ENCODE measurements at regions not wholly inside any gene's neighbourhood (a gene's known extent, or its start where the extent isn't known, plus 50 kb on each side); places are given as distances from the start of the nearest gene placed in this dataset.

DNA sequence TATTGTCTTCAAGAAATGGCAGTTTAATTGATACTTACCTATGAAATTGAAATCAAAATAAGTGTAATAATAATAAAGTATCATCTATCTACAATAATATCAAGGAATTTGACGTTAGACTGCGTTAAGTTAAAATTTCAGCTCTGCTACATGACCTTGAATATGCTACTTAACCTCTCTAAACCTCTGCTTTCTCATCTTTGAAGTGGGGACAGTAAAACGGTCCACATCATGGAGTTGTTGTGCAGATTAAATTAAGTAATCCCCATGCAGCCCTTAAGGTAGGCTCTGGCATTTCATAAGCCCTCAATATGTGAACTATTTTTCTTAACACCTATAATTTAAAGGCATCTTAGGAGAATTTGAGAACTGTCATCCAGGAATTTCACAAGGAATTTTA, 252.4 kb upstream of the PHF14 start:
- TF ChIP-seq POLR2AphosphoS5 (IDR thresholded peaks at IDR 0.05) (no peak), TAF1 (IDR thresholded peaks at IDR 0.05; ENCODE audit: low read depth) (no peak), RAD21 (conservative IDR thresholded peaks at IDR 0.05) (no peak), EZH2 (IDR thresholded peaks at IDR 0.05; ENCODE audit: borderline replicate concordance, insufficient read depth, low read length, poor library complexity, severe bottlenecking) (no peak), SMC3 (conservative IDR thresholded peaks at IDR 0.05; ENCODE audit: poor library complexity) (no peak), EP300 (conservative IDR thresholded peaks at IDR 0.05; ENCODE audit: poor library complexity, severe bottlenecking) (no peak), MXI1 (conservative IDR thresholded peaks at IDR 0.05; ENCODE audit: poor library complexity, severe bottlenecking) (no peak)
- TF ChIP-seq, protein P1, sequence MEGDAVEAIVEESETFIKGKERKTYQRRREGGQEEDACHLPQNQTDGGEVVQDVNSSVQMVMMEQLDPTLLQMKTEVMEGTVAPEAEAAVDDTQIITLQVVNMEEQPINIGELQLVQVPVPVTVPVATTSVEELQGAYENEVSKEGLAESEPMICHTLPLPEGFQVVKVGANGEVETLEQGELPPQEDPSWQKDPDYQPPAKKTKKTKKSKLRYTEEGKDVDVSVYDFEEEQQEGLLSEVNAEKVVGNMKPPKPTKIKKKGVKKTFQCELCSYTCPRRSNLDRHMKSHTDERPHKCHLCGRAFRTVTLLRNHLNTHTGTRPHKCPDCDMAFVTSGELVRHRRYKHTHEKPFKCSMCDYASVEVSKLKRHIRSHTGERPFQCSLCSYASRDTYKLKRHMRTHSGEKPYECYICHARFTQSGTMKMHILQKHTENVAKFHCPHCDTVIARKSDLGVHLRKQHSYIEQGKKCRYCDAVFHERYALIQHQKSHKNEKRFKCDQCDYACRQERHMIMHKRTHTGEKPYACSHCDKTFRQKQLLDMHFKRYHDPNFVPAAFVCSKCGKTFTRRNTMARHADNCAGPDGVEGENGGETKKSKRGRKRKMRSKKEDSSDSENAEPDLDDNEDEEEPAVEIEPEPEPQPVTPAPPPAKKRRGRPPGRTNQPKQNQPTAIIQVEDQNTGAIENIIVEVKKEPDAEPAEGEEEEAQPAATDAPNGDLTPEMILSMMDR (IDR thresholded peaks at IDR 0.05; ENCODE audit: poor library complexity, severe bottlenecking): no peak
- TF ChIP-seq, protein P2, sequence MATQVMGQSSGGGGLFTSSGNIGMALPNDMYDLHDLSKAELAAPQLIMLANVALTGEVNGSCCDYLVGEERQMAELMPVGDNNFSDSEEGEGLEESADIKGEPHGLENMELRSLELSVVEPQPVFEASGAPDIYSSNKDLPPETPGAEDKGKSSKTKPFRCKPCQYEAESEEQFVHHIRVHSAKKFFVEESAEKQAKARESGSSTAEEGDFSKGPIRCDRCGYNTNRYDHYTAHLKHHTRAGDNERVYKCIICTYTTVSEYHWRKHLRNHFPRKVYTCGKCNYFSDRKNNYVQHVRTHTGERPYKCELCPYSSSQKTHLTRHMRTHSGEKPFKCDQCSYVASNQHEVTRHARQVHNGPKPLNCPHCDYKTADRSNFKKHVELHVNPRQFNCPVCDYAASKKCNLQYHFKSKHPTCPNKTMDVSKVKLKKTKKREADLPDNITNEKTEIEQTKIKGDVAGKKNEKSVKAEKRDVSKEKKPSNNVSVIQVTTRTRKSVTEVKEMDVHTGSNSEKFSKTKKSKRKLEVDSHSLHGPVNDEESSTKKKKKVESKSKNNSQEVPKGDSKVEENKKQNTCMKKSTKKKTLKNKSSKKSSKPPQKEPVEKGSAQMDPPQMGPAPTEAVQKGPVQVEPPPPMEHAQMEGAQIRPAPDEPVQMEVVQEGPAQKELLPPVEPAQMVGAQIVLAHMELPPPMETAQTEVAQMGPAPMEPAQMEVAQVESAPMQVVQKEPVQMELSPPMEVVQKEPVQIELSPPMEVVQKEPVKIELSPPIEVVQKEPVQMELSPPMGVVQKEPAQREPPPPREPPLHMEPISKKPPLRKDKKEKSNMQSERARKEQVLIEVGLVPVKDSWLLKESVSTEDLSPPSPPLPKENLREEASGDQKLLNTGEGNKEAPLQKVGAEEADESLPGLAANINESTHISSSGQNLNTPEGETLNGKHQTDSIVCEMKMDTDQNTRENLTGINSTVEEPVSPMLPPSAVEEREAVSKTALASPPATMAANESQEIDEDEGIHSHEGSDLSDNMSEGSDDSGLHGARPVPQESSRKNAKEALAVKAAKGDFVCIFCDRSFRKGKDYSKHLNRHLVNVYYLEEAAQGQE (IDR thresholded peaks at IDR 0.05; ENCODE audit: borderline replicate concordance): no peak
- no peaks in the 10 kb centered on the region for H3K9me3 ChIP-seq (ENCODE audit: low read length)
- H3K4me2 ChIP-seq (ENCODE audit: low read length): no peak overlapping the region
- no peaks in the 10 kb centered on the region for H3K27me3 ChIP-seq (ENCODE audit: insufficient read depth, low read depth, low read length)
- H2AFZ ChIP-seq (ENCODE audit: low read depth, low read length): no peak overlapping the region
- H3K9ac ChIP-seq (ENCODE audit: low read length): no peak overlapping the region
- H4K20me1 ChIP-seq (ENCODE audit: insufficient read depth): no peaks in the 10 kb centered on the region
- H3K79me2 ChIP-seq (replicated peaks; ENCODE audit: insufficient read depth, low read length): no peaks in the 10 kb centered on the region
- no peak overlapping the region for H3K27ac ChIP-seq (ENCODE audit: low read length)
- H3K9me2 ChIP-seq (ENCODE audit: insufficient read depth, low read length): no peaks in the 10 kb centered on the region
- no peaks in the 10 kb centered on the region for H3F3A ChIP-seq (ENCODE audit: insufficient read depth, low read length, poor library complexity, severe bottlenecking)
- no peak overlapping the region for H3K4me3 ChIP-seq (ENCODE audit: low read length)
- H3K36me3 ChIP-seq (ENCODE audit: insufficient read depth, low read length): no peaks in the 10 kb centered on the region

DNA sequence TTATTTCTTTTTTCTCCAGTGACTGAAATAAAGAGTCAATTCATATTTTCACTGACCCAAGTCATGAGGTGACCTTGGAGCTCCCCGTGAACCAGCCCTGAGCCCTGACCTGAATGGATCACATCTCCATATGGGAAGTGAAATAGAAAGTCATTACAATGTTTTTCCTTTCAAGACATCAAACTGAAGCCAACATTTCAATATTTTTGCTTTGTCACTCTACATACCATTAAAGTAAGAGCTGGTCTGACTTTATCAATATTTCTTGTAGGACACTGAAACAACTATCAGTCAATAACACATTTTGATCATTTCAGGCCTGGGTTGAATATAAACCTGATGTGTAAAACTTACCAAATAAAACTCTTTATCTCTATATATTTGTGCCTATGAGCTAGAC, 249.8 kb upstream of the PHF14 start:
- Histone ChIP-seq H2AFZ (ENCODE audit: low read depth, low read length) (no peak overlapping the region), H4K20me1 (ENCODE audit: insufficient read depth) (no peaks in the 10 kb centered on the region), H3K27me3 (ENCODE audit: insufficient read depth, low read depth, low read length) (no peaks in the 10 kb centered on the region), H3K9me3 (ENCODE audit: low read length) (no peaks in the 10 kb centered on the region), H3K79me2 (replicated peaks; ENCODE audit: insufficient read depth, low read length) (no peaks in the 10 kb centered on the region), H3F3A (ENCODE audit: insufficient read depth, low read length, poor library complexity, severe bottlenecking) (no peaks in the 10 kb centered on the region), H3K4me3 (ENCODE audit: low read length) (no peak overlapping the region), H3K27ac (ENCODE audit: low read length) (no peak overlapping the region), H3K9ac (ENCODE audit: low read length) (no peak overlapping the region), H3K9me2 (ENCODE audit: insufficient read depth, low read length) (no peaks in the 10 kb centered on the region), H3K36me3 (ENCODE audit: insufficient read depth, low read length) (no peaks in the 10 kb centered on the region), H3K4me2 (ENCODE audit: low read length) (no peak overlapping the region)
- TF ChIP-seq EP300 (conservative IDR thresholded peaks at IDR 0.05; ENCODE audit: poor library complexity, severe bottlenecking) (no peak), POLR2AphosphoS5 (IDR thresholded peaks at IDR 0.05) (no peak), MXI1 (conservative IDR thresholded peaks at IDR 0.05; ENCODE audit: poor library complexity, severe bottlenecking) (no peak), TAF1 (IDR thresholded peaks at IDR 0.05; ENCODE audit: low read depth) (no peak), RAD21 (conservative IDR thresholded peaks at IDR 0.05) (no peak), EZH2 (IDR thresholded peaks at IDR 0.05; ENCODE audit: borderline replicate concordance, insufficient read depth, low read length, poor library complexity, severe bottlenecking) (no peak), SMC3 (conservative IDR thresholded peaks at IDR 0.05; ENCODE audit: poor library complexity) (no peak)
- TF ChIP-seq, protein P2 (IDR thresholded peaks at IDR 0.05; ENCODE audit: borderline replicate concordance): no peak
- TF ChIP-seq, protein P1 (IDR thresholded peaks at IDR 0.05; ENCODE audit: poor library complexity, severe bottlenecking): no peak

All from neural cell (in vitro differentiated cells).